ENCODE measurements at regions not wholly inside any gene's neighbourhood (a gene's known extent, or its start where the extent isn't known, plus 50 kb on each side); places are given as distances from the start of the nearest gene placed in this dataset.

- TF ChIP-seq CTCF (conservative IDR thresholded peaks at IDR 0.05; ENCODE audit: low read depth, low read length) = no peak
- H3K4me2 ChIP-seq = no peak overlapping the region
- no peak overlapping the region for H3K27ac ChIP-seq
- no peaks in the 10 kb centered on the region for H3K36me3 ChIP-seq (ENCODE audit: insufficient read depth)
- no peak overlapping the region for H3K4me3 ChIP-seq (IDR thresholded peaks at IDR 0.05; ENCODE audit: insufficient read depth, low read depth, low read length)
- H3K27me3 ChIP-seq (ENCODE audit: insufficient read depth, low read depth) = no peaks in the 10 kb centered on the region
- H3K4me1 ChIP-seq (ENCODE audit: low read depth, poor library complexity, severe bottlenecking) = no peaks in the 10 kb centered on the region
- no peaks in the 10 kb centered on the region for H4K20me1 ChIP-seq (ENCODE audit: insufficient read depth)
- no peak overlapping the region for H2AFZ ChIP-seq (ENCODE audit: low read depth)
- H3K9ac ChIP-seq = no peak overlapping the region
- no peaks in the 10 kb centered on the region for H3K79me2 ChIP-seq (ENCODE audit: insufficient read depth, low read depth)
Measured at GRCh38 chr6:65997539-65997938, 290.5 kb upstream of the EYS start.

GRCh38 chr6:65996096-65996495 is 289.1 kb upstream of the EYS start:
- Histone ChIP-seq H4K20me1 (ENCODE audit: insufficient read depth) (no peaks in the 10 kb centered on the region), H3K27ac (no peak overlapping the region), H3K9ac (no peak overlapping the region), H3K4me3 (IDR thresholded peaks at IDR 0.05; ENCODE audit: insufficient read depth, low read depth, low read length) (no peak overlapping the region), H3K27me3 (ENCODE audit: insufficient read depth, low read depth) (no peaks in the 10 kb centered on the region), H2AFZ (ENCODE audit: low read depth) (no peak overlapping the region), H3K79me2 (ENCODE audit: insufficient read depth, low read depth) (no peaks in the 10 kb centered on the region), H3K4me2 (no peak overlapping the region), H3K4me1 (ENCODE audit: low read depth, poor library complexity, severe bottlenecking) (no peaks in the 10 kb centered on the region), H3K36me3 (ENCODE audit: insufficient read depth) (no peaks in the 10 kb centered on the region)
- TF ChIP-seq CTCF (conservative IDR thresholded peaks at IDR 0.05; ENCODE audit: low read depth, low read length) = no peak

GRCh38 chr6:65989676-65990075 is 282.6 kb upstream of the EYS start:
- H3K27me3 ChIP-seq (ENCODE audit: insufficient read depth, low read depth) = no peaks in the 10 kb centered on the region
- TF ChIP-seq CTCF (conservative IDR thresholded peaks at IDR 0.05; ENCODE audit: low read depth, low read length) = no peak
- H3K36me3 ChIP-seq (ENCODE audit: insufficient read depth) = no peaks in the 10 kb centered on the region
- no peaks in the 10 kb centered on the region for H4K20me1 ChIP-seq (ENCODE audit: insufficient read depth)
- no peak overlapping the region for H3K4me3 ChIP-seq (IDR thresholded peaks at IDR 0.05; ENCODE audit: insufficient read depth, low read depth, low read length)
- no peak overlapping the region for H2AFZ ChIP-seq (ENCODE audit: low read depth)
- no peak overlapping the region for H3K27ac ChIP-seq
- no peak overlapping the region for H3K9ac ChIP-seq
- H3K79me2 ChIP-seq (ENCODE audit: insufficient read depth, low read depth) = no peaks in the 10 kb centered on the region
- no peak overlapping the region for H3K4me2 ChIP-seq
- H3K4me1 ChIP-seq (ENCODE audit: low read depth, poor library complexity, severe bottlenecking) = no peaks in the 10 kb centered on the region

GRCh38 chr6:65988006-65988405 is 281.0 kb upstream of the EYS start:
- Histone ChIP-seq H2AFZ (ENCODE audit: low read depth) (no peak overlapping the region), H3K4me3 (IDR thresholded peaks at IDR 0.05; ENCODE audit: insufficient read depth, low read depth, low read length) (no peak overlapping the region), H3K27ac (no peak overlapping the region), H3K27me3 (ENCODE audit: insufficient read depth, low read depth) (no peaks in the 10 kb centered on the region), H3K4me1 (ENCODE audit: low read depth, poor library complexity, severe bottlenecking) (no peaks in the 10 kb centered on the region), H3K4me2 (no peak overlapping the region), H4K20me1 (ENCODE audit: insufficient read depth) (no peaks in the 10 kb centered on the region), H3K36me3 (ENCODE audit: insufficient read depth) (no peaks in the 10 kb centered on the region), H3K79me2 (ENCODE audit: insufficient read depth, low read depth) (no peaks in the 10 kb centered on the region), H3K9ac (no peak overlapping the region)
- TF ChIP-seq CTCF (conservative IDR thresholded peaks at IDR 0.05; ENCODE audit: low read depth, low read length) = no peak

- Histone ChIP-seq H2AFZ (ENCODE audit: low read depth) (no peak overlapping the region), H3K9ac (no peak overlapping the region), H3K27me3 (ENCODE audit: insufficient read depth, low read depth) (no peaks in the 10 kb centered on the region), H3K79me2 (ENCODE audit: insufficient read depth, low read depth) (no peaks in the 10 kb centered on the region), H3K4me3 (IDR thresholded peaks at IDR 0.05; ENCODE audit: insufficient read depth, low read depth, low read length) (no peak overlapping the region), H3K36me3 (ENCODE audit: insufficient read depth) (no peaks in the 10 kb centered on the region), H4K20me1 (ENCODE audit: insufficient read depth) (no peaks in the 10 kb centered on the region), H3K4me2 (no peak overlapping the region), H3K4me1 (ENCODE audit: low read depth, poor library complexity, severe bottlenecking) (no peaks in the 10 kb centered on the region), H3K27ac (no peak overlapping the region)
- TF ChIP-seq CTCF (conservative IDR thresholded peaks at IDR 0.05; ENCODE audit: low read depth, low read length) = no peak
Measured at GRCh38 chr6:65984089-65984488, 277.1 kb upstream of the EYS start.
